ENCODE measurements at regions not wholly inside any gene's neighbourhood (a gene's known extent, or its start where the extent isn't known, plus 50 kb on each side); places are given as distances from the start of the nearest gene placed in this dataset.
A peak's percentile ranks its signal among the peaks of the same experiment; 100 is the strongest.

DNA sequence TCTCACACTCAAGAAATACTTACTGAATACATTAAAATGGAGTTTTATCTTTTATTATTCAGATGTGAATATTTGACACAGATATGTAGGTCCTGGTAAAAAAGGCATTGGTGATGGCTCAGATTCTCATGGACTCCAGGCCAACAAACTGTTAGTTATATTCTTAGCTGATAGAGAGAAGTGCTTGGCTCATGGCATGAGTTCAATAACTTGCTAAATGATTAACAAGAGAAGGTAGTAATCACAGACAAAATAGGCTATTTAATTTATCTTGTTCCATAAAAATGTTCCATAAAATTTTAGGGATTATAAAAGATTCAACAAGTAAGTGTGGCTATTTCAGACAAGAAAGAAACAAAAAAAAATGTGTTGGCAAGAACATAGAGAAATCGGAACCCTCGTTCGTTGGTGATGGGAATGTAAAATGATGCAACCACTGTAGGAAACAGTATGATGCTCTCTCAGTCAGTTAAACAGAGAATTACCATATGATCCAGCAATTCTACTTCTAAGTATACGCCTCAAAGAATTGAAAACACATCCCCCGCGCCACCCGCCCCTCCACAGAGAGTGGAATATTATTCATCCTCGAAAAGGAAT lies 737.8 kb upstream of the ADAMTS5 start:
- no peaks in the 10 kb centered on the region for H3K36me3 Mint-ChIP-seq
- ChIA-PET CTCF (interaction anchor here (1.2 kb wide), 1 partner anchor 854 kb away, joined by 8 read pairs; no protein-coding TSS in a partner anchor), POLR2A (no interaction called here)
- no peaks in the 10 kb centered on the region for H3K27me3 Mint-ChIP-seq (ENCODE audit: low read depth)
- H3K27ac Mint-ChIP-seq: no peak overlapping the region
- no peak for TF ChIP-seq FOXJ3 (CRISPR knock-in tag; IDR thresholded peaks at IDR 0.05; ENCODE audit: borderline replicate concordance)
- no peak for TF ChIP-seq TEAD4 (CRISPR knock-in tag; IDR thresholded peaks at IDR 0.05)
- TF ChIP-seq ESRRA (CRISPR knock-in tag; IDR thresholded peaks at IDR 0.05; ENCODE audit: borderline replicate concordance): no peak
- TF ChIP-seq TCF7 (CRISPR knock-in tag; IDR thresholded peaks at IDR 0.05; ENCODE audit: low read depth): no peak
- TF ChIP-seq CREB1 (CRISPR knock-in tag; IDR thresholded peaks at IDR 0.05): no peak
- no peak for TF ChIP-seq HMGA2 (CRISPR knock-in tag; IDR thresholded peaks at IDR 0.05)
- TF ChIP-seq ZNF263 (CRISPR knock-in tag; IDR thresholded peaks at IDR 0.05; ENCODE audit: low read depth): no peak
- DNase-seq (ENCODE audit: low spot score) (no peak), ATAC-seq (no peak)
- H3K4me1 Mint-ChIP-seq: no peaks in the 10 kb centered on the region
- H3K4me3 Mint-ChIP-seq: no peak overlapping the region
- H3K9me3 Mint-ChIP-seq: peaks cover 31% of the 10 kb centered on the region

DNA sequence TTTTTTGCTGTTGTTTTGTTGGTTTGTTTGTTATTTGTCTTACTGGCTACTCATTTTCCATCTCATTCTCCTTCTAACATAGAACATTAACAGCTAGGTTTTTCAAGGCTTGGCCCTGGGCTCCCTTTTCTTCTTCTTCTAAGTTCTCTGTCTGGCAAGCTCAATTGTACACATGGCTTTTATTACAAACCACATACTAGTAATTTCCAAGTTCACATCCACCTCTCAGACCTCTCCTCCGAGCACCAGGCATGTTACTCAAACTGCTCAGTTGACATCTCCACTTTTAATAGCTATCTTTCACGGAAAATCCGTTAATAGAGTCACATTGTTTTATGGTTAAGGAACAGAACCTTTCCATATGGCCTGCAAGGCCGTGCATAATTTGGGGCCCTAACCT lies 736.9 kb upstream of the ADAMTS5 start:
- CTCF ChIA-PET: interaction anchor here (1.2 kb wide), 1 partner anchor 853 kb away, joined by 8 read pairs; no protein-coding TSS in a partner anchor
- no peak overlapping the region for H3K4me3 Mint-ChIP-seq

DNA sequence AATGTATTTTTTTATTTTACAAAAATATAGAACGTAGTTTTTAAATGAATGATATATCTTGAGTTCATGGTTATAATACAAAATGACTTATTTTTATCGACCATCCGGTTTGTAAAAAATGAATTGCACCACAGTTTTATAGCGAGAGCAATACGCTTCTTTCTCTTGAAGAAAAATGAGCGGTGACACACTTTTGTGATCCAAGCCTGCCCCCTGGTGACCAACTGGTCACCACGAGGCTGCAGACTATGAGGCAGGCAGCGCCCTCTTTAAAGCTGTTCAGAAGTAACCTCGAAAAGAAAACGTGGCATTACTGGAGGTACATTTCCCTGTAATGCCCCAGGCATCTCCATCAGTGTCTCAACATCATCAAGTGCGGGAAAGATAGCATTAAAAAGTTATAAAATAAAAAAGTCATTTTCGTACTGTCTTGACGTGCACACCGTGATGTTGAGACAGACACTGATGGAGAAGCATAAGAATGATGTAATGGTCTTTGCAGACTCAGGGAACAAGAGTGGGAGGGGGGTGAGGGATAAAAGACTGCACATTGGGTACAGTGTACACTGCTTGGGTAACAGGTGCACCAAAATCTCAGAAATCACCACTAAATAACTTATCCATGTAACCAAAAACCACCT lies 734.2 kb upstream of the ADAMTS5 start:
- CTCF ChIA-PET: interaction anchor here (0.5 to 2.6 kb wide), 17 partner anchors 13 to 1044 kb away, joined by 3 to 33 read pairs (median 4); partner anchors contain the start of gene ADAMTS1

More for the DNA sequence above, 736.9 kb upstream of the ADAMTS5 start:
- ATAC-seq: no peak
- TF ChIP-seq ZNF263 (CRISPR knock-in tag; IDR thresholded peaks at IDR 0.05; ENCODE audit: low read depth) (no peak), SOX15 (CRISPR knock-in tag; IDR thresholded peaks at IDR 0.05) (no peak)
- POLR2A ChIA-PET: no interaction called here
- no peaks in the 10 kb centered on the region for H3K4me1 Mint-ChIP-seq
- no peak overlapping the region for H3K27ac Mint-ChIP-seq
- no peaks in the 10 kb centered on the region for H3K27me3 Mint-ChIP-seq (ENCODE audit: low read depth)
- DNase-seq (ENCODE audit: low spot score): no peak
- no peaks in the 10 kb centered on the region for H3K36me3 Mint-ChIP-seq
- H3K9me3 Mint-ChIP-seq: peaks cover 31% of the 10 kb centered on the region

DNA sequence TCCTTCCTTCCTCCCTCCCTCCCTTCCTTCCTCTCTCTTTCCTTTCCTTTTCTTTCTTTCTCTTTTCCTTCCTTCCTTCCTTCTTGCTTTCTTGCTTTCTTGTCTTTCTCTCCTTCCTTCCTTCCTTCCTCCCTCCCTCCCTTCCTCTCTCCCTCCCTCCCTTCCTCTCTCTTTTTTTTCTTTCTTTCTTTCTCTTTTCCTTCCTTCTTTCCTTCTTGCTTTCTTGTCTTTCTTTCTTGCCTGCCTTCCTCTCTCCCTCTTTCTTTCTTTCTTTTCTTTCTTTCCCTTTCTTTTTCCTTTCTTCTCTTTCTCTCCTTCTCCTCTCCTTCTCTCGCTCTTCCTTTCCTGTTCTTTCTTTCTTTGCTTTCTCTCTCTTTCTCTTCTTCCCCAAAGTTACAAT lies 728.4 kb upstream of the ADAMTS5 start:
- H3K4me1 Mint-ChIP-seq: peaks cover 19% of the 10 kb centered on the region
- no peak overlapping the region for H3K4me3 Mint-ChIP-seq
- ATAC-seq (no peak), DNase-seq (ENCODE audit: low spot score) (no peak)
- no peaks in the 10 kb centered on the region for H3K9me3 Mint-ChIP-seq
- no peaks in the 10 kb centered on the region for H3K36me3 Mint-ChIP-seq
- POLR2A ChIA-PET: no interaction called here
- no peaks in the 10 kb centered on the region for H3K27me3 Mint-ChIP-seq (ENCODE audit: low read depth)
- no peak overlapping the region for H3K27ac Mint-ChIP-seq
- TF ChIP-seq, protein P1, sequence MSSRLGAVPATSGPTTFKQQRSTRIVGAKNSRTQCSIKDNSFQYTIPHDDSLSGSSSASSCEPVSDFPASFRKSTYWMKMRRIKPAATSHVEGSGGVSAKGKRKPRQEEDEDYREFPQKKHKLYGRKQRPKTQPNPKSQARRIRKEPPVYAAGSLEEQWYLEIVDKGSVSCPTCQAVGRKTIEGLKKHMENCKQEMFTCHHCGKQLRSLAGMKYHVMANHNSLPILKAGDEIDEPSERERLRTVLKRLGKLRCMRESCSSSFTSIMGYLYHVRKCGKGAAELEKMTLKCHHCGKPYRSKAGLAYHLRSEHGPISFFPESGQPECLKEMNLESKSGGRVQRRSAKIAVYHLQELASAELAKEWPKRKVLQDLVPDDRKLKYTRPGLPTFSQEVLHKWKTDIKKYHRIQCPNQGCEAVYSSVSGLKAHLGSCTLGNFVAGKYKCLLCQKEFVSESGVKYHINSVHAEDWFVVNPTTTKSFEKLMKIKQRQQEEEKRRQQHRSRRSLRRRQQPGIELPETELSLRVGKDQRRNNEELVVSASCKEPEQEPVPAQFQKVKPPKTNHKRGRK (CRISPR knock-in tag; IDR thresholded peaks at IDR 0.05; ENCODE audit: borderline replicate concordance): peak; percentile 87
- TF ChIP-seq, protein P2, sequence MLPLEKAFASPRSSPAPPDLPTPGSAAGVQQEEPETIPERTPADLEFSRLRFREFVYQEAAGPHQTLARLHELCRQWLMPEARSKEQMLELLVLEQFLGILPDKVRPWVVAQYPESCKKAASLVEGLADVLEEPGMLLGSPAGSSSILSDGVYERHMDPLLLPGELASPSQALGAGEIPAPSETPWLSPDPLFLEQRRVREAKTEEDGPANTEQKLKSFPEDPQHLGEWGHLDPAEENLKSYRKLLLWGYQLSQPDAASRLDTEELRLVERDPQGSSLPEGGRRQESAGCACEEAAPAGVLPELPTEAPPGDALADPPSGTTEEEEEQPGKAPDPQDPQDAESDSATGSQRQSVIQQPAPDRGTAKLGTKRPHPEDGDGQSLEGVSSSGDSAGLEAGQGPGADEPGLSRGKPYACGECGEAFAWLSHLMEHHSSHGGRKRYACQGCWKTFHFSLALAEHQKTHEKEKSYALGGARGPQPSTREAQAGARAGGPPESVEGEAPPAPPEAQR (CRISPR knock-in tag; IDR thresholded peaks at IDR 0.05): no peak
- CTCF ChIA-PET: no interaction called here

More for the DNA sequence above, 734.2 kb upstream of the ADAMTS5 start:
- no peaks in the 10 kb centered on the region for H3K36me3 Mint-ChIP-seq
- peaks cover 9% of the 10 kb centered on the region for H3K9me3 Mint-ChIP-seq
- no peak overlapping the region for H3K27ac Mint-ChIP-seq
- H3K4me1 Mint-ChIP-seq: no peaks in the 10 kb centered on the region
- TF ChIP-seq ZNF423 (CRISPR knock-in tag; IDR thresholded peaks at IDR 0.05): no peak
- TF ChIP-seq, protein P3, sequence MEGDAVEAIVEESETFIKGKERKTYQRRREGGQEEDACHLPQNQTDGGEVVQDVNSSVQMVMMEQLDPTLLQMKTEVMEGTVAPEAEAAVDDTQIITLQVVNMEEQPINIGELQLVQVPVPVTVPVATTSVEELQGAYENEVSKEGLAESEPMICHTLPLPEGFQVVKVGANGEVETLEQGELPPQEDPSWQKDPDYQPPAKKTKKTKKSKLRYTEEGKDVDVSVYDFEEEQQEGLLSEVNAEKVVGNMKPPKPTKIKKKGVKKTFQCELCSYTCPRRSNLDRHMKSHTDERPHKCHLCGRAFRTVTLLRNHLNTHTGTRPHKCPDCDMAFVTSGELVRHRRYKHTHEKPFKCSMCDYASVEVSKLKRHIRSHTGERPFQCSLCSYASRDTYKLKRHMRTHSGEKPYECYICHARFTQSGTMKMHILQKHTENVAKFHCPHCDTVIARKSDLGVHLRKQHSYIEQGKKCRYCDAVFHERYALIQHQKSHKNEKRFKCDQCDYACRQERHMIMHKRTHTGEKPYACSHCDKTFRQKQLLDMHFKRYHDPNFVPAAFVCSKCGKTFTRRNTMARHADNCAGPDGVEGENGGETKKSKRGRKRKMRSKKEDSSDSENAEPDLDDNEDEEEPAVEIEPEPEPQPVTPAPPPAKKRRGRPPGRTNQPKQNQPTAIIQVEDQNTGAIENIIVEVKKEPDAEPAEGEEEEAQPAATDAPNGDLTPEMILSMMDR (IDR thresholded peaks at IDR 0.05): peak; percentile 75
- TF ChIP-seq, protein P4, sequence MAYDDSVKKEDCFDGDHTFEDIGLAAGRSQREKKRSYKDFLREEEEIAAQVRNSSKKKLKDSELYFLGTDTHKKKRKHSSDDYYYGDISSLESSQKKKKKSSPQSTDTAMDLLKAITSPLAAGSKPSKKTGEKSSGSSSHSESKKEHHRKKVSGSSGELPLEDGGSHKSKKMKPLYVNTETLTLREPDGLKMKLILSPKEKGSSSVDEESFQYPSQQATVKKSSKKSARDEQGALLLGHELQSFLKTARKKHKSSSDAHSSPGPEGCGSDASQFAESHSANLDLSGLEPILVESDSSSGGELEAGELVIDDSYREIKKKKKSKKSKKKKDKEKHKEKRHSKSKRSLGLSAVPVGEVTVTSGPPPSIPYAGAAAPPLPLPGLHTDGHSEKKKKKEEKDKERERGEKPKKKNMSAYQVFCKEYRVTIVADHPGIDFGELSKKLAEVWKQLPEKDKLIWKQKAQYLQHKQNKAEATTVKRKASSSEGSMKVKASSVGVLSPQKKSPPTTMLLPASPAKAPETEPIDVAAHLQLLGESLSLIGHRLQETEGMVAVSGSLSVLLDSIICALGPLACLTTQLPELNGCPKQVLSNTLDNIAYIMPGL (CRISPR knock-in tag; IDR thresholded peaks at IDR 0.05): 0 out of 2 replicates have a peak, but pooled peaks have one; percentile 34
- DNase-seq (ENCODE audit: low spot score) (peak; percentile 81), ATAC-seq (peak; percentile 86)
- no peaks in the 10 kb centered on the region for H3K27me3 Mint-ChIP-seq (ENCODE audit: low read depth)
- POLR2A ChIA-PET: no interaction called here
- no peak overlapping the region for H3K4me3 Mint-ChIP-seq
